MM.1S (cell line): ENCODE measurements at regions not wholly inside any gene's neighbourhood (a gene's known extent, or its start where the extent isn't known, plus 50 kb on each side); places are given as distances from the start of the nearest gene placed in this dataset.

ENCODE experiments used
- EZH2 ChIP-seq: fragments of 300-600 bp; sonication (generic); optimal IDR thresholded peaks from 2 replicates; pipeline ENCODE3; 2017; ENCODE audit warnings: low read depth, mild to moderate bottlenecking, antibody characterized with exemption, low read length, mixed read lengths
- EZH2phosphoT487 ChIP-seq: fragments of 300-600 bp; sonication (generic); IDR thresholded peaks from 2 replicates; pipeline ENCODE4 v1.6.1; 2018; ENCODE audit warnings: antibody characterized with exemption, low read length
- TF ChIP-seq, protein P1 (sequence below): fragments of 300-600 bp; sonication (generic); IDR thresholded peaks from 2 replicates; pipeline ENCODE4 v1.5.1; 2016; ENCODE audit warnings: antibody characterized with exemption, low read length, mixed read lengths

DNA sequence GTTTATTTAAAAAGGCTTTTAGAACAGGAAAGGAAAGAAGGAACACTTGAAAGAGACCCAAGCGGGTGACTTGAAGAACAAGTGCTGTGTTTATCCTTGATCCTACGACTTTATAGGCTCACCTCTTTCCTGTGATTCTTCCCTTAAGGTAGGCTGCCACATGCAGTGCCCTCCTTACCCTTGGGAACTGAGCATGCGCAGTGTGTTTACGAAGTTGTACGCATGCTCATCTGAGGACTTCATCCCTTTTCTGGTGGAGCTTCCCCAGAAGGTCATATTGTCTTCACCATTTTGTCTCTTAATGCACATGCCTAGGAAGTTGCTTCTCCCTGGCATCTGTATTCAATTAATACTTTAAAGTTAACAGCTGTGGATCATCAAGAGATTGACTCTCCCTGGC is 49.9 kb upstream of the VOPP1 start:
- TF ChIP-seq, protein P1, sequence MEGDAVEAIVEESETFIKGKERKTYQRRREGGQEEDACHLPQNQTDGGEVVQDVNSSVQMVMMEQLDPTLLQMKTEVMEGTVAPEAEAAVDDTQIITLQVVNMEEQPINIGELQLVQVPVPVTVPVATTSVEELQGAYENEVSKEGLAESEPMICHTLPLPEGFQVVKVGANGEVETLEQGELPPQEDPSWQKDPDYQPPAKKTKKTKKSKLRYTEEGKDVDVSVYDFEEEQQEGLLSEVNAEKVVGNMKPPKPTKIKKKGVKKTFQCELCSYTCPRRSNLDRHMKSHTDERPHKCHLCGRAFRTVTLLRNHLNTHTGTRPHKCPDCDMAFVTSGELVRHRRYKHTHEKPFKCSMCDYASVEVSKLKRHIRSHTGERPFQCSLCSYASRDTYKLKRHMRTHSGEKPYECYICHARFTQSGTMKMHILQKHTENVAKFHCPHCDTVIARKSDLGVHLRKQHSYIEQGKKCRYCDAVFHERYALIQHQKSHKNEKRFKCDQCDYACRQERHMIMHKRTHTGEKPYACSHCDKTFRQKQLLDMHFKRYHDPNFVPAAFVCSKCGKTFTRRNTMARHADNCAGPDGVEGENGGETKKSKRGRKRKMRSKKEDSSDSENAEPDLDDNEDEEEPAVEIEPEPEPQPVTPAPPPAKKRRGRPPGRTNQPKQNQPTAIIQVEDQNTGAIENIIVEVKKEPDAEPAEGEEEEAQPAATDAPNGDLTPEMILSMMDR, result no peak
- TF ChIP-seq EZH2, result no peak
- TF ChIP-seq EZH2phosphoT487, result no peak
